Hepatocyte (in vitro differentiated cells): ENCODE measurements at regions not wholly inside any gene's neighbourhood (a gene's known extent, or its start where the extent isn't known, plus 50 kb on each side); places are given as distances from the start of the nearest gene placed in this dataset.

ENCODE experiments used
- DNase-seq: peaks from one replicate; pipeline ENCODE4 v3.0.0-alpha.2; 2016; ENCODE audit warnings: low spot score
- H2AFZ ChIP-seq: fragments of 200-600 bp; sonication (generic); 2 replicates; pipeline ENCODE4 v1.6.0; 2016; ENCODE audit warnings: antibody characterized with exemption, mild to moderate bottlenecking
- H3K27ac ChIP-seq: fragments of 200-600 bp; sonication (generic); 2 replicates; pipeline ENCODE4 v1.5.1; 2016; ENCODE audit warnings: mild to moderate bottlenecking
- H3K27me3 ChIP-seq: fragments of 200-600 bp; sonication (generic); 2 replicates; pipeline ENCODE4 v1.6.1; 2016
- H3K36me3 ChIP-seq: fragments of 200-600 bp; sonication (generic); replicated peaks from 2 replicates; pipeline ENCODE4 v1.5.1; 2016; ENCODE audit warnings: low read depth; ENCODE audit not compliant: insufficient read depth
- H3K4me1 ChIP-seq: fragments of 200-600 bp; sonication (generic); 2 replicates; pipeline ENCODE4 v1.5.1; 2016; ENCODE audit warnings: mild to moderate bottlenecking, moderate library complexity; ENCODE audit not compliant: insufficient read depth
- H3K4me2 ChIP-seq: fragments of 200-600 bp; sonication (generic); 2 replicates; pipeline ENCODE4 v1.6.0; 2016
- H3K4me3 ChIP-seq: fragments of 200-600 bp; sonication (generic); 2 replicates; pipeline ENCODE4 v1.5.1; 2016; ENCODE audit warnings: mild to moderate bottlenecking
- H3K79me2 ChIP-seq: fragments of 200-600 bp; sonication (generic); 2 replicates; pipeline ENCODE4 v1.6.0; 2017; ENCODE audit warnings: mild to moderate bottlenecking
- H3K9me2 ChIP-seq: fragments of 200-600 bp; sonication (generic); replicated peaks from 2 replicates; pipeline ENCODE4 v1.6.0; 2017; ENCODE audit warnings: mild to moderate bottlenecking; ENCODE audit not compliant: insufficient read depth
- H3K9me3 ChIP-seq: fragments of 200-600 bp; sonication (generic); 2 replicates; pipeline ENCODE4 v1.5.1; 2016; ENCODE audit warnings: low read depth, mild to moderate bottlenecking
- H4K20me1 ChIP-seq: fragments of 200-600 bp; sonication (generic); 2 replicates; pipeline ENCODE4 v1.6.0; 2016; ENCODE audit warnings: mild to moderate bottlenecking; ENCODE audit not compliant: insufficient read depth, poor library complexity, severe bottlenecking
- CTCF ChIP-seq: fragments of 200-600 bp; sonication (generic); IDR thresholded peaks from 2 replicates; pipeline ENCODE4 v1.5.1; 2016; ENCODE audit warnings: antibody characterized with exemption, mild to moderate bottlenecking; ENCODE audit not compliant: poor library complexity
- EZH2 ChIP-seq: fragments of 200-600 bp; sonication (generic); IDR thresholded peaks from 2 replicates; pipeline ENCODE4 v1.6.1; 2016; ENCODE audit warnings: antibody characterized with exemption, mild to moderate bottlenecking, borderline replicate concordance
- EZH2phosphoT487 ChIP-seq: fragments of 200-600 bp; sonication (generic); IDR thresholded peaks from one replicate; pipeline ENCODE4 v1.6.1; 2018; ENCODE audit warnings: antibody characterized with exemption, mild to moderate bottlenecking, low read depth, moderate library complexity; ENCODE audit not compliant: unreplicated experiment, severe bottlenecking
- WGBS: methylation state at CpG from one replicate; pipeline ENCODE4 v1.1.6; 2016; ENCODE audit warnings: low lambda C conversion rate; ENCODE audit errors: missing lambda C conversion rate; 5-methylcytosine and 5-hydroxymethylcytosine counted together

- no peak overlapping the region for H3K4me2 ChIP-seq
- DNase-seq, result no peak
- TF ChIP-seq EZH2, result no peak
- TF ChIP-seq EZH2phosphoT487, result no peak
- TF ChIP-seq CTCF, result no peak
- H4K20me1 ChIP-seq, result no peaks in the 10 kb centered on the region
- peaks cover 9% of the 10 kb centered on the region for H3K9me3 ChIP-seq
- no peak overlapping the region for H3K27ac ChIP-seq
- H3K27me3 ChIP-seq, result no peaks in the 10 kb centered on the region
- H2AFZ ChIP-seq, result no peak overlapping the region
- no peak overlapping the region for H3K4me3 ChIP-seq
- no peaks in the 10 kb centered on the region for H3K9me2 ChIP-seq
- 68% methylated on average over 2 of the region's 2 CpGs for WGBS
- no peaks in the 10 kb centered on the region for H3K36me3 ChIP-seq
- H3K79me2 ChIP-seq, result no peaks in the 10 kb centered on the region
- no peaks in the 10 kb centered on the region for H3K4me1 ChIP-seq
These were observed 187.8 kb downstream of the CRPPA start for GRCh38 chr7:16233517-16233916.

GRCh38 chr7:16232273-16232672 is 189.1 kb downstream of the CRPPA start:
- no peak for TF ChIP-seq EZH2phosphoT487
- TF ChIP-seq CTCF, result no peak
- TF ChIP-seq EZH2, result no peak
- Histone ChIP-seq H4K20me1 (no peaks in the 10 kb centered on the region), H3K4me3 (no peak overlapping the region), H2AFZ (no peak overlapping the region), H3K9me3 (peaks cover 9% of the 10 kb centered on the region), H3K9me2 (no peaks in the 10 kb centered on the region), H3K36me3 (no peaks in the 10 kb centered on the region), H3K27me3 (no peaks in the 10 kb centered on the region), H3K79me2 (no peaks in the 10 kb centered on the region), H3K4me2 (no peak overlapping the region), H3K27ac (no peak overlapping the region), H3K4me1 (no peaks in the 10 kb centered on the region)
- DNase-seq, result no peak
- WGBS, result 100% methylated on average over 1 of the region's 1 CpG

DNA sequence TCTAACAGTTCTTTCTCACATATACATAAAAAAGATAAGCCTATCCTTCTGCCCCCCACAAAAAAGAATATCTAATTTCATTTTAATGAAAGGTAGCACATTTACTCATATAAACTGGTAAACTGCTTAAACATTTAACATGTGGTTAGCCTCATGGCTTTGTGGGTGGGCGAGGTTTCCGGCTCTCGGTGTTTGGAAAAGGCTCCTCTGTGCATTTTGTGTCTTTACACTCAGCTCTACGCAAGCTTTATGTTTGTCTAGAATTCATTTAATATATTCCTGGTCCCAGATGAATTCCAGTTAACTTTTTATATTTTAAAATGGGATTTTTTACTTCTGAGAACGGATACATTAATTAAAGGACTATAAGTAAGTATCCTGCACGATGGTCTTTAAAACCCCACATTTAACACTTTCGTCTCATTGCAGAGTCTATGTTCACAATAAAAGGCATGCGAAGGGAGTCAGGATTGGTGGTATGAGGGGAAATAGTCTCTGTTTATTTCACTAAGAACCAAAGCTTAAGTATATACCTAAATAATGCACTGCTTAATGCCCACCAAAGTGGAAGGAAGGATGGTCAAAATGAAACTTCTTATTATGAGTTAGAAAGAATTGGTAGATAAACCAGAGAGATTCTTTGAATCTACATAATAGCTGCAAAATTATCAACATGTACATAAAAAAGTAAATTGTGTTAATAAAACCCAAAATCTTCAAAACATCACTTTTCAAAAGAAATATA is 197.2 kb downstream of the CRPPA start:
- H4K20me1 ChIP-seq, result no peaks in the 10 kb centered on the region
- H3K4me3 ChIP-seq, result no peak overlapping the region
- no peaks in the 10 kb centered on the region for H3K27me3 ChIP-seq
- TF ChIP-seq EZH2, result no peak
- no peak for TF ChIP-seq CTCF
- TF ChIP-seq EZH2phosphoT487, result no peak
- 63% methylated on average over 8 of the region's 8 CpGs for WGBS
- DNase-seq, result no peak
- H3K9me3 ChIP-seq, result peaks cover 2% of the 10 kb centered on the region
- H2AFZ ChIP-seq, result peak overlapping the region; percentile 2
- no peaks in the 10 kb centered on the region for H3K9me2 ChIP-seq
- no peaks in the 10 kb centered on the region for H3K36me3 ChIP-seq
- no peak overlapping the region for H3K27ac ChIP-seq
- H3K4me1 ChIP-seq, result no peaks in the 10 kb centered on the region
- H3K4me2 ChIP-seq, result peak overlapping the region; percentile 42
- H3K79me2 ChIP-seq, result no peaks in the 10 kb centered on the region
